Central memory CD8-positive, alpha-beta T cell (primary cell): ENCODE measurements at regions not wholly inside any gene's neighbourhood (a gene's known extent, or its start where the extent isn't known, plus 50 kb on each side); places are given as distances from the start of the nearest gene placed in this dataset.

Experiments used
- ATAC-seq: fragments of 150-1000 bp; cut with Tn5 transposase; replicated peaks from 2 replicates; pipeline ENCODE4 v1.10.0; 2022; ENCODE audit warnings: mild to moderate bottlenecking, moderate FRiP score, moderate number of reproducible peaks; ENCODE audit not compliant: poor library complexity, severe bottlenecking; ENCODE audit errors: extremely low read depth
- DNase-seq, 2 donors: peaks; one replicate each; pipeline ENCODE4 v3.0.0; 2021; ENCODE audit warnings: low spot score in 2 of 2
- H3K27ac Mint-ChIP-seq: one replicate; pipeline ENCODE4 v1.8.0; 2022; ENCODE audit warnings: low read depth, mild to moderate bottlenecking, moderate library complexity, mixed read lengths
- H3K27me3 Mint-ChIP-seq: one replicate; pipeline ENCODE4 v1.8.0; 2022; ENCODE audit warnings: mixed read lengths
- H3K36me3 Mint-ChIP-seq: one replicate; pipeline ENCODE4 v1.8.0; 2022; ENCODE audit warnings: mild to moderate bottlenecking, moderate library complexity, mixed read lengths; ENCODE audit not compliant: insufficient read depth
- H3K4me1 Mint-ChIP-seq: one replicate; pipeline ENCODE4 v1.8.0; 2022; ENCODE audit warnings: mixed read lengths
- H3K4me3 Mint-ChIP-seq: one replicate; pipeline ENCODE4 v1.8.0; 2022; ENCODE audit warnings: mild to moderate bottlenecking, moderate library complexity, mixed read lengths
- H3K9me3 Mint-ChIP-seq: one replicate; pipeline ENCODE4 v1.8.0; 2022; ENCODE audit warnings: mixed read lengths

DNA sequence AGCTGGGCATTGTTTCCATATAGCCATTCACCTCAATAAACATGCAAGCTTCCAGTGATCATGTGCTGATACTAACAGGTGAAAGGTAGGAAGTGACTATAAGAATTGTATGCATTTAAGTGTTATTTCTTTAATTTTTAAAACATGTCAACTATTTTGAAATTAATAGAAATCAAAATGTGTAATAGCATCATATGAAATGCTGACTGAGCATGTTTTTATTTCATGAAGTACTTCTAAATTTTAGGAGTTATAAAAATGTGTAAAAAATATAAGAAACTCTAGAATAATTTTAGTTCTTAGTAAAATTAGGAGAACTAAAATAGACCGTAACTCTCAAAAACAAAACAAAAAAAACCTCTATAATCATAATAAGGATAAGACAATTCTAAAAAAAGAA lies 229.3 kb upstream of the ARPP21 start:
- Mint-ChIP-seq H3K9me3 (peaks cover 18% of the 10 kb centered on the region), H3K27me3 (no peaks in the 10 kb centered on the region), H3K4me3 (no peak overlapping the region), H3K4me1 (no peaks in the 10 kb centered on the region), H3K27ac (no peak overlapping the region), H3K36me3 (no peaks in the 10 kb centered on the region)
- no peak for ATAC-seq
- DNase-seq = no peak

DNA sequence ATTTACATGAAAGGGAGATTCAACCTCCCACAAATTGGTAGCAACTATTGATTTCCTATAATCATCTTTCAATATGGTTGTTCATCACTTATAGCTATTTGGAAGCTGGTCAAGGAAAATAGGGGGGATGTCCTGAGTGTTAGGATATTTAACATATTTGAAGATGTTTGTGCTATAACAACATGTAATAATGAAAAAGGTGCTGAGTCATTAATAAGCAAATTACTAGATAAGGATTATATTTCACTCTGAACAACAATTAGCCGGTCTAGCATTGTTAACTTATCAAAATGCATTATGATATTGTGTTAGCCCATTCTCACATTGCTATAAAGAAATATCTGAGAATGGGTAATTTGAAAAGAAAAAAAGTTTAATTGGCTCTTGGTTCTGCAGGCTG lies 225.8 kb upstream of the ARPP21 start:
- no peaks in the 10 kb centered on the region for H3K27me3 Mint-ChIP-seq
- H3K4me1 Mint-ChIP-seq = no peaks in the 10 kb centered on the region
- no peak overlapping the region for H3K4me3 Mint-ChIP-seq
- ATAC-seq (no peak), DNase-seq (no peak)
- no peak overlapping the region for H3K27ac Mint-ChIP-seq
- no peaks in the 10 kb centered on the region for H3K36me3 Mint-ChIP-seq
- H3K9me3 Mint-ChIP-seq = peaks cover 16% of the 10 kb centered on the region

- no peak for DNase-seq
- no peak for ATAC-seq
- no peaks in the 10 kb centered on the region for H3K36me3 Mint-ChIP-seq
- no peak overlapping the region for H3K27ac Mint-ChIP-seq
- no peaks in the 10 kb centered on the region for H3K4me1 Mint-ChIP-seq
- H3K27me3 Mint-ChIP-seq = no peaks in the 10 kb centered on the region
- H3K9me3 Mint-ChIP-seq = peaks cover 18% of the 10 kb centered on the region
- H3K4me3 Mint-ChIP-seq = no peak overlapping the region
Observed at GRCh38 chr3:35417080-35417479, 222.2 kb upstream of the ARPP21 start.

GRCh38 chr3:35422101-35422500 lies 217.2 kb upstream of the ARPP21 start:
- Mint-ChIP-seq H3K4me1 (no peaks in the 10 kb centered on the region), H3K36me3 (no peaks in the 10 kb centered on the region), H3K27ac (no peak overlapping the region), H3K27me3 (no peaks in the 10 kb centered on the region), H3K4me3 (no peak overlapping the region), H3K9me3 (peaks cover 10% of the 10 kb centered on the region)
- ATAC-seq (no peak), DNase-seq (no peak)

DNA sequence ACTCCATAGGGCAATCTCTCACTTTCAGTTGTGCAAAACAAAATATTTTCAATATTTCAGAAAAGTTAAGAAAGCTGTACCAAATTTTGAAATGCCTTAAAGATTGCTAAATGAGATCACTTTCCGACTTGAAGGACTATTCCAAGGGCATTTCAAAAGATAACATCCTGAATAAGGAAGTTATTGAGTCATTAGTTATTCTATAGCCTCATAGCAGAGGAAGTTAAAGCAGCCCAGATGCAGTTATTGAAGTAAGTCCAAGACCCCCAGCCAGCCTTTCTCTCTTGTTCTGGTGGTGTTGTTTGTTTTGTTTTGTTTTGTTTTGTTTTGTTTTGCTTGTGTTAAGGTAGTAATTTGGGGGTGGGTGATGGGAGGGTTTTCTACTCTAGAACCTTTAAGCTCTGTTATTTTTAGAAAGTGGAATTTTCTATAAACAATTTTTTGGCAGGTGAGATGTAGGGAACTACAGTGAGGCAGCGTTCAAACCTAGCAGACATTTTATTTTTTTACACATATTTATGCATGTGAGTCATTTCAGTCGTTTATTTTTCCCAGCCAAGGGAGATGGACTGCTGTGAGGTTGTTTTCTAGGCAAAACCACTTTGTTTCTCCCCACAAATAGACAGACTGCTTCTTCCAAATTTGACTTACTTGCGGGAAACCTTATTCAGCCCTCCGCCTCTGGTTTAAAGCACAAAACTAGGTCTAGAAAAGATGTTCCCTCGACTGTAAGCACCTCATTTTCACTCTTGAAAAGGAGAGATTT lies 216.3 kb upstream of the ARPP21 start:
- no peak overlapping the region for H3K27ac Mint-ChIP-seq
- H3K9me3 Mint-ChIP-seq = peaks cover 10% of the 10 kb centered on the region
- H3K27me3 Mint-ChIP-seq = no peaks in the 10 kb centered on the region
- no peak for DNase-seq
- H3K36me3 Mint-ChIP-seq = no peaks in the 10 kb centered on the region
- no peak for ATAC-seq
- H3K4me3 Mint-ChIP-seq = no peak overlapping the region
- H3K4me1 Mint-ChIP-seq = no peaks in the 10 kb centered on the region

- Mint-ChIP-seq H3K4me3 (no peak overlapping the region), H3K36me3 (no peaks in the 10 kb centered on the region), H3K27ac (no peak overlapping the region), H3K27me3 (no peaks in the 10 kb centered on the region), H3K4me1 (no peaks in the 10 kb centered on the region), H3K9me3 (peaks cover 10% of the 10 kb centered on the region)
- ATAC-seq = no peak
- no peak for DNase-seq
Observed at GRCh38 chr3:35426366-35426958, 212.9 kb upstream of the ARPP21 start.

GRCh38 chr3:35437381-35437780 lies 201.9 kb upstream of the ARPP21 start:
- H3K27ac Mint-ChIP-seq = no peak overlapping the region
- H3K36me3 Mint-ChIP-seq = no peaks in the 10 kb centered on the region
- no peak for DNase-seq
- H3K4me1 Mint-ChIP-seq = no peaks in the 10 kb centered on the region
- H3K4me3 Mint-ChIP-seq = no peak overlapping the region
- peaks cover 11% of the 10 kb centered on the region for H3K9me3 Mint-ChIP-seq
- ATAC-seq = no peak
- H3K27me3 Mint-ChIP-seq = no peaks in the 10 kb centered on the region

DNA sequence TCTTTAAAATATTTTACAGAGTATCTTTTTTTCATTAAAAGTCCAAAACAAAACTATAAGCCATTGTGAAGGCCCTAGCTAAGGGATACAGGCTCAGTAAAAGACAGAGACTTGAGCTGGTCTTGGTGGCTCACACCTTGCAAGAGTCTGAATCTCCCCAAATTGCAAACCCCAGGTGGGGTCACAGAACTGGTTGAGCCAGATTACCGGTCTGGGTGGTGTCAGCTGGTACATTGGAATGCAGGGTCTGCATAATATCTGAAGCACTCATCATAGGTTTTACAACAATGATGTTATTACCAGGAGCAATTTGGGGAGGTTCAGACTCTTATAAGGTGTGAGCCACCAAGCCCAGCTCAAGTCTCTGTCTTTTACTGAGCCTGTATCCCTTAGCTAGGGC lies 201.2 kb upstream of the ARPP21 start:
- DNase-seq = no peak
- Mint-ChIP-seq H3K27ac (no peak overlapping the region), H3K36me3 (no peaks in the 10 kb centered on the region), H3K4me1 (no peaks in the 10 kb centered on the region), H3K4me3 (no peak overlapping the region), H3K27me3 (no peaks in the 10 kb centered on the region), H3K9me3 (peaks cover 11% of the 10 kb centered on the region)
- ATAC-seq = no peak

DNA sequence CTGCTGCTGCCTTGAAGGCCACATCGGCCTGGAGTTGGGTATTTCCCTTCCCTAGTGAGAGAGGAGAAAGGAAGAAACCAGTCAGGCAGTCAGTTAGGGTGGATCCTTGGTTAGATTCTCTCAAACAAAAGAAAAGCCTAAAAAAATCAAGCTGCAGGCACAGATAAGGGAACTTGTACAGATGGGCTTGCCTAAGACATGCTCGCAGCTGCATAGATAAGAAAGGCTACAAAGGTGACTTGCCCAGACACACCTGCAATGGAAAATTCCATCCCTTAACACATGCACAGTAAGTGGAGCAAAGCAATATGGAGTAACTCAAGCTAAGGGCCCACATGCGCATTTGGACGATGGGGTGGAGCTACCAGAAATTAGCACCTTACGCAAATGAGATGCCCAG lies 199.7 kb upstream of the ARPP21 start:
- no peaks in the 10 kb centered on the region for H3K4me1 Mint-ChIP-seq
- no peaks in the 10 kb centered on the region for H3K27me3 Mint-ChIP-seq
- peaks cover 19% of the 10 kb centered on the region for H3K9me3 Mint-ChIP-seq
- no peak for ATAC-seq
- no peak for DNase-seq
- H3K27ac Mint-ChIP-seq = no peak overlapping the region
- no peak overlapping the region for H3K4me3 Mint-ChIP-seq
- no peaks in the 10 kb centered on the region for H3K36me3 Mint-ChIP-seq

DNA sequence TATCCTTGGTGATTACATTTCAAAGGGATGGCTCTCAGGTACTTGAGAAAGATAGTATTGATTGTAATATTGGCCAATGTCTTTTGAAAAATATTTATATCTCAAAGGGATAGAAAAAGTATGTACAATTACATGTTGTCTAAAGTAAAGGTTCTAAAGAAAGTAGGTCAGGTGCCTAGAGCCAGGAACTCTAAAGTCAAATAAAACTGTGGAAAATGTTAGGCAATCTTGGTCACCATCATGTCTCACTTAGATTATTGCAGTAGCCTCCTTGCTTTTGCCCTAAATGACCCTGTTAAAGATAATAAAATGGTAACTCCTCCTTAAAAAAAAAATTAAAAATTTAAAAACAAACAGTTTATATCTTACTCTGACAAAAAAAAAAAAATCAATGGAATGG lies 198.5 kb upstream of the ARPP21 start:
- no peak overlapping the region for H3K4me3 Mint-ChIP-seq
- no peaks in the 10 kb centered on the region for H3K4me1 Mint-ChIP-seq
- no peaks in the 10 kb centered on the region for H3K36me3 Mint-ChIP-seq
- DNase-seq (no peak), ATAC-seq (no peak)
- H3K27ac Mint-ChIP-seq = no peak overlapping the region
- H3K27me3 Mint-ChIP-seq = no peaks in the 10 kb centered on the region
- peaks cover 19% of the 10 kb centered on the region for H3K9me3 Mint-ChIP-seq

DNA sequence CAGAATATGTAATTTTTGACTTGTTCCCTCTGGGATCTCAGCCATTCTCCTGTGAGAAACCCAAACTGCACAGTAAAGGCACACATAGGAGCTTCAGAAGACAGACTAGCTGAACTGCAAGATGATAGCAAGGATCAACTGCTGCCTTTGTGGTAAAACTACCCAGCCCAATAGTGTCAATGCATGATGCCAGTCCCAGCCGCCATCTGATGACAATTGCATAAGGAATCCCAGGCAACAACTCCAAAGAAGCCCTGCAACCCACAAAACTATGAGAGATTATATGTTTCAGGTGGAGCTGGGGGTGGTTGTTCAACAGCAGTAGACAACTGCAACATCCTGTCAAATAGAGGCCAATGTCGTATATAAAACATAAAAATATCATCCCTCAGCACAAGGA lies 192.4 kb upstream of the ARPP21 start:
- ATAC-seq = no peak
- Mint-ChIP-seq H3K4me1 (no peaks in the 10 kb centered on the region), H3K4me3 (no peak overlapping the region), H3K9me3 (peaks cover 13% of the 10 kb centered on the region), H3K27me3 (no peaks in the 10 kb centered on the region), H3K36me3 (no peaks in the 10 kb centered on the region), H3K27ac (no peak overlapping the region)
- DNase-seq = no peak

GRCh38 chr3:35448121-35448520 lies 191.2 kb upstream of the ARPP21 start:
- Mint-ChIP-seq H3K36me3 (no peaks in the 10 kb centered on the region), H3K27ac (no peak overlapping the region), H3K27me3 (no peaks in the 10 kb centered on the region), H3K9me3 (peaks cover 8% of the 10 kb centered on the region), H3K4me3 (no peak overlapping the region), H3K4me1 (no peaks in the 10 kb centered on the region)
- ATAC-seq (no peak), DNase-seq (no peak)

GRCh38 chr3:35448681-35449080 lies 190.6 kb upstream of the ARPP21 start:
- no peak overlapping the region for H3K27ac Mint-ChIP-seq

More at GRCh38 chr3:35448681-35449080, 190.6 kb upstream of the ARPP21 start:
- no peaks in the 10 kb centered on the region for H3K27me3 Mint-ChIP-seq
- DNase-seq (no peak), ATAC-seq (no peak)
- H3K4me1 Mint-ChIP-seq = no peaks in the 10 kb centered on the region
- H3K36me3 Mint-ChIP-seq = no peaks in the 10 kb centered on the region
- H3K9me3 Mint-ChIP-seq = peaks cover 12% of the 10 kb centered on the region
- no peak overlapping the region for H3K4me3 Mint-ChIP-seq
